ENCODE measurements at regions not wholly inside any gene's neighbourhood (a gene's known extent, or its start where the extent isn't known, plus 50 kb on each side); places are given as distances from the start of the nearest gene placed in this dataset.

GRCh38 chr3:118466795-118467330, 567.8 kb downstream of the IGSF11 start:
- WGBS: 52% methylated on average over 2 of the region's 2 CpGs
- intact Hi-C loops (cut with DNase I): no loop called here
- TF ChIP-seq POLR2A (IDR thresholded peaks at IDR 0.05) (no peak), CTCF (IDR thresholded peaks at IDR 0.05) (no peak), POLR2AphosphoS5 (IDR thresholded peaks at IDR 0.05) (no peak)
- no peaks in the 10 kb centered on the region for H3K9me3 ChIP-seq
- no peaks in the 10 kb centered on the region for H3K36me3 ChIP-seq
- no peak for DNase-seq (ENCODE audit: low spot score)
- H3K4me1 ChIP-seq (replicated peaks): no peaks in the 10 kb centered on the region
- no peak overlapping the region for H3K27ac ChIP-seq
- H3K27me3 ChIP-seq (replicated peaks; ENCODE audit: insufficient read depth): no peaks in the 10 kb centered on the region
- no peak overlapping the region for H3K4me3 ChIP-seq

- Histone ChIP-seq H3K27me3 (replicated peaks; ENCODE audit: insufficient read depth) (no peaks in the 10 kb centered on the region), H3K36me3 (no peaks in the 10 kb centered on the region), H3K27ac (no peak overlapping the region), H3K4me1 (replicated peaks) (no peaks in the 10 kb centered on the region), H3K4me3 (no peak overlapping the region), H3K9me3 (no peaks in the 10 kb centered on the region)
- no peak for DNase-seq (ENCODE audit: low spot score)
- intact Hi-C loops (cut with DNase I): no loop called here
- TF ChIP-seq CTCF (IDR thresholded peaks at IDR 0.05): no peak
- TF ChIP-seq POLR2AphosphoS5 (IDR thresholded peaks at IDR 0.05): no peak
- no peak for TF ChIP-seq POLR2A (IDR thresholded peaks at IDR 0.05)
These were observed 565.8 kb downstream of the IGSF11 start for GRCh38 chr3:118468801-118469200.

- Histone ChIP-seq H3K9me3 (no peaks in the 10 kb centered on the region), H3K27ac (no peak overlapping the region), H3K36me3 (no peaks in the 10 kb centered on the region), H3K27me3 (replicated peaks; ENCODE audit: insufficient read depth) (no peaks in the 10 kb centered on the region), H3K4me3 (no peak overlapping the region), H3K4me1 (replicated peaks) (no peaks in the 10 kb centered on the region)
- intact Hi-C loops (cut with DNase I): no loop called here
- DNase-seq (ENCODE audit: low spot score): no peak
- WGBS: 62% methylated on average over 1 of the region's 1 CpG
- no peak for TF ChIP-seq CTCF (IDR thresholded peaks at IDR 0.05)
- no peak for TF ChIP-seq POLR2A (IDR thresholded peaks at IDR 0.05)
These were observed 562.1 kb downstream of the IGSF11 start for GRCh38 chr3:118472586-118472985.

- no peak for DNase-seq (ENCODE audit: low spot score)
- Histone ChIP-seq H3K27ac (no peak overlapping the region), H3K36me3 (no peaks in the 10 kb centered on the region), H3K4me3 (no peak overlapping the region), H3K27me3 (replicated peaks; ENCODE audit: insufficient read depth) (no peaks in the 10 kb centered on the region), H3K9me3 (no peaks in the 10 kb centered on the region), H3K4me1 (replicated peaks) (no peaks in the 10 kb centered on the region)
- no peak for TF ChIP-seq POLR2A (IDR thresholded peaks at IDR 0.05)
- TF ChIP-seq POLR2AphosphoS5 (IDR thresholded peaks at IDR 0.05): no peak
- no peak for TF ChIP-seq CTCF (IDR thresholded peaks at IDR 0.05)
- intact Hi-C loops (cut with DNase I): no loop called here
These were observed 561.3 kb downstream of the IGSF11 start for GRCh38 chr3:118473343-118473742.

- TF ChIP-seq CTCF (IDR thresholded peaks at IDR 0.05): no peak
- Histone ChIP-seq H3K36me3 (no peaks in the 10 kb centered on the region), H3K4me1 (replicated peaks) (no peaks in the 10 kb centered on the region), H3K4me3 (no peak overlapping the region), H3K27ac (no peak overlapping the region), H3K27me3 (replicated peaks; ENCODE audit: insufficient read depth) (no peaks in the 10 kb centered on the region), H3K9me3 (no peaks in the 10 kb centered on the region)
- intact Hi-C loops (cut with DNase I): no loop called here
- no peak for DNase-seq (ENCODE audit: low spot score)
- WGBS: 82% methylated on average over 2 of the region's 2 CpGs
These were observed 557.6 kb downstream of the IGSF11 start for GRCh38 chr3:118476885-118477618.

All from prostate gland (tissue), 2 donors.